CD4-positive, alpha-beta T cell (primary cell): ENCODE measurements at regions not wholly inside any gene's neighbourhood (a gene's known extent, or its start where the extent isn't known, plus 50 kb on each side); places are given as distances from the start of the nearest gene placed in this dataset.

ENCODE experiments used
- ATAC-seq: fragments of 200-7000 bp; cut with Tn5 transposase; one replicate; pipeline ENCODE4 v1.10.0; 2022; ENCODE audit warnings: mild to moderate bottlenecking; ENCODE audit not compliant: poor library complexity
- CTCF ChIA-PET: fragments of 350-600 bp; sonication (Branson Sonifier 250); formaldehyde crosslinking; loops from one replicate; lab custom pipeline; 2021; ENCODE audit warnings: antibody characterized with exemption, inconsistent platforms; lab: Charles Lee
- POLR2A ChIA-PET: fragments of 350-600 bp; sonication (Branson Sonifier 250); formaldehyde crosslinking; loops from one replicate; lab custom pipeline; 2021; ENCODE audit warnings: antibody characterized with exemption, inconsistent platforms; lab: Charles Lee
- DNase-seq, 14 experiments: peaks; one replicate each; pipeline ENCODE4 v3.0.0-alpha.2; 2013 to 2020; ENCODE audit warnings: mixed read lengths in 2 of 14
- H3K27ac ChIP-seq, 2 donors: one replicate each; pipeline versions ENCODE4 v1.5.1 to v1.7.0; 2013; ENCODE audit warnings: low read length in 2 of 2, low read depth in 1 of 2, mild to moderate bottlenecking in 1 of 2
- H3K27me3 ChIP-seq, 2 experiments: 1 replicate in 1 of 2; 2 replicates in 1 of 2; pipeline versions ENCODE4 v1.6.1 to v1.7.0; 2013; ENCODE audit warnings: low read length in 2 of 2, control low read depth in 1 of 2, mild to moderate bottlenecking in 1 of 2, moderate library complexity in 1 of 2; ENCODE audit not compliant: insufficient read depth in 2 of 2, control insufficient read depth in 1 of 2
- H3K36me3 ChIP-seq: one replicate; pipeline ENCODE4 v1.6.1; 2013; ENCODE audit warnings: low read length, control low read depth; ENCODE audit not compliant: insufficient read depth
- H3K4me1 ChIP-seq: one replicate; pipeline ENCODE4 v1.6.1; 2013; ENCODE audit warnings: low read length, control low read depth; ENCODE audit not compliant: insufficient read depth
- H3K4me3 ChIP-seq: one replicate; pipeline ENCODE4 v1.5.1; 2013; ENCODE audit warnings: mild to moderate bottlenecking, low read length, moderate library complexity
- H3K9me3 ChIP-seq, 2 experiments: 1 replicate in 1 of 2; 2 replicates in 1 of 2; pipeline versions ENCODE4 v1.6.1 to v1.7.0; 2013; ENCODE audit warnings: low read length in 2 of 2, mild to moderate bottlenecking in 2 of 2, control low read depth in 1 of 2, moderate library complexity in 1 of 2; ENCODE audit not compliant: control insufficient read depth in 1 of 2, insufficient read depth in 1 of 2
- H3K27ac Mint-ChIP-seq: one replicate; pipeline ENCODE4 v1.8.0; 2020; ENCODE audit warnings: mixed read lengths
- H3K27me3 Mint-ChIP-seq: one replicate; pipeline ENCODE4 v1.8.0; 2021; ENCODE audit warnings: mixed read lengths
- H3K36me3 Mint-ChIP-seq: one replicate; pipeline ENCODE4 v1.8.0; 2021; ENCODE audit warnings: low read depth, mixed read lengths
- H3K4me1 Mint-ChIP-seq: one replicate; pipeline ENCODE4 v1.8.0; 2021; ENCODE audit warnings: low read depth, mixed read lengths
- H3K4me3 Mint-ChIP-seq: one replicate; pipeline ENCODE4 v1.8.0; 2020; ENCODE audit warnings: mild to moderate bottlenecking, mixed read lengths
- H3K9me3 Mint-ChIP-seq: one replicate; pipeline ENCODE4 v1.8.0; 2020; ENCODE audit warnings: mixed read lengths
- intact Hi-C, 2 experiments: fragments of 100-400 bp; cut with DNase I in 1 of 2; cut with micrococcal nuclease in 1 of 2; formaldehyde crosslinking; loops; one replicate each; pipeline versions ENCODE4 v1.15.1 to v1.9.0; 2023 to 2025; cut with DNase I, micrococcal nuclease
- TF ChIP-seq, protein P1 (sequence below): fragments of 200-600 bp; IDR thresholded peaks from one replicate; pipeline ENCODE4 v1.8.0; 2022; ENCODE audit warnings: antibody characterized with exemption, mild to moderate bottlenecking

DNA sequence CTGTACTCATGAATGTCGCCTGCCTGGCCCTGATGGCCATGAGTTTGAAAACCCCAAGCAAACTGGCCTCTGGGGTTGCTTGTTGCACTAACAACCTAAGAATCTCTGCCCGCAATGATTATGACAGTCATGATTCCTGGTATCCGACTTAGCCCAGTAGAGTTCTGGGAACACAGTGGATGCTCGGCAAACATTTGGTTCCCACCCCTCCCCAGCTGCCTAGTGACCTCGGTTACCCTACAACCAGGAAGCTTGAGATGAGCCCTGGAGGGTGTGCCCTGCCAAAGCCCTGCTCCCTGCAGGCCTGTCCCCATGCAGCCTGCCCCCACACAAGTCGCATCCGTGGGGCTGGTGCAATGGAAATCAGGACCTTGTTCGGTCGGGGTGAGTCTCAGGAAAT, 76.0 kb upstream of the ZBTB40 start:
- Mint-ChIP-seq H3K4me3 (no peak overlapping the region), H3K27ac (no peak overlapping the region), H3K4me1 (no peaks in the 10 kb centered on the region), H3K36me3 (no peaks in the 10 kb centered on the region), H3K9me3 (no peaks in the 10 kb centered on the region), H3K27me3 (peaks cover 9% of the 10 kb centered on the region)
- ATAC-seq (no peak), DNase-seq (no peak)
- ChIA-PET CTCF (interaction anchor here (1.1 kb wide), 1 partner anchor 12 kb away, joined by 3 read pairs; no protein-coding TSS in a partner anchor), POLR2A (no interaction called here)
- TF ChIP-seq, protein P1, sequence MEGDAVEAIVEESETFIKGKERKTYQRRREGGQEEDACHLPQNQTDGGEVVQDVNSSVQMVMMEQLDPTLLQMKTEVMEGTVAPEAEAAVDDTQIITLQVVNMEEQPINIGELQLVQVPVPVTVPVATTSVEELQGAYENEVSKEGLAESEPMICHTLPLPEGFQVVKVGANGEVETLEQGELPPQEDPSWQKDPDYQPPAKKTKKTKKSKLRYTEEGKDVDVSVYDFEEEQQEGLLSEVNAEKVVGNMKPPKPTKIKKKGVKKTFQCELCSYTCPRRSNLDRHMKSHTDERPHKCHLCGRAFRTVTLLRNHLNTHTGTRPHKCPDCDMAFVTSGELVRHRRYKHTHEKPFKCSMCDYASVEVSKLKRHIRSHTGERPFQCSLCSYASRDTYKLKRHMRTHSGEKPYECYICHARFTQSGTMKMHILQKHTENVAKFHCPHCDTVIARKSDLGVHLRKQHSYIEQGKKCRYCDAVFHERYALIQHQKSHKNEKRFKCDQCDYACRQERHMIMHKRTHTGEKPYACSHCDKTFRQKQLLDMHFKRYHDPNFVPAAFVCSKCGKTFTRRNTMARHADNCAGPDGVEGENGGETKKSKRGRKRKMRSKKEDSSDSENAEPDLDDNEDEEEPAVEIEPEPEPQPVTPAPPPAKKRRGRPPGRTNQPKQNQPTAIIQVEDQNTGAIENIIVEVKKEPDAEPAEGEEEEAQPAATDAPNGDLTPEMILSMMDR, result no peak
- Histone ChIP-seq H3K36me3 (no peaks in the 10 kb centered on the region), H3K27me3 (peaks cover 0 to 7% of the 10 kb centered on the region in 2 experiments), H3K4me1 (no peaks in the 10 kb centered on the region), H3K9me3 (peaks cover 0 to 4% of the 10 kb centered on the region in 2 experiments), H3K27ac (no peak overlapping the region), H3K4me3 (no peak overlapping the region)
- intact Hi-C loops, result no loop called here

DNA sequence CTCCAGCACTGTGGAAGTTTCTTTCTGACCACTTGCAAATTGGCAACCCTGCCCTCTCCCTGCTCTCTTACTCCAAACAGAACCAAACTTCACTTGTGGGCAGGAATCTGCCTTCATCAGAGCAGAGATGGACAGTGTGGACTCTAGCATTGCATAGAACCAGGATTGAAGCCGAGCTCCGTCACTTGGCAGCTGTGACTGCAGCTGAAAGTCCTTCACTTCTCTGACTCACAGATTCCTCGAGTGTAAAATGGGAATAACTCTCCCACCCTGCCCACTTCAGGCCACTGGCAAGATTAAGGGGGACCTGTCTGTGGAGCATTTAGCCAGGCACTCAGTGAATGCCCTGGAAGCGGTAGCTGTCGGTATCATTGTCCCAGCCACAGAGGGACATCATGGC, 75.7 kb upstream of the ZBTB40 start:
- H3K9me3 ChIP-seq, result peaks cover 0 to 4% of the 10 kb centered on the region in 2 experiments
- intact Hi-C loops, result no loop called here
- TF ChIP-seq, protein P1, result no peak
- Mint-ChIP-seq H3K27me3 (peaks cover 7% of the 10 kb centered on the region), H3K9me3 (no peaks in the 10 kb centered on the region), H3K4me3 (no peak overlapping the region), H3K4me1 (no peaks in the 10 kb centered on the region), H3K27ac (no peak overlapping the region), H3K36me3 (no peaks in the 10 kb centered on the region)
- peaks cover 2 to 7% of the 10 kb centered on the region in 2 experiments for H3K27me3 ChIP-seq
- no peaks in the 10 kb centered on the region for H3K4me1 ChIP-seq
- no peak overlapping the region for H3K27ac ChIP-seq
- H3K4me3 ChIP-seq, result no peak overlapping the region
- ChIA-PET CTCF (interaction anchor here (1.1 kb wide), 1 partner anchor 12 kb away, joined by 3 read pairs; no protein-coding TSS in a partner anchor), POLR2A (no interaction called here)
- no peak for ATAC-seq
- H3K36me3 ChIP-seq, result no peaks in the 10 kb centered on the region
- no peak for DNase-seq

DNA sequence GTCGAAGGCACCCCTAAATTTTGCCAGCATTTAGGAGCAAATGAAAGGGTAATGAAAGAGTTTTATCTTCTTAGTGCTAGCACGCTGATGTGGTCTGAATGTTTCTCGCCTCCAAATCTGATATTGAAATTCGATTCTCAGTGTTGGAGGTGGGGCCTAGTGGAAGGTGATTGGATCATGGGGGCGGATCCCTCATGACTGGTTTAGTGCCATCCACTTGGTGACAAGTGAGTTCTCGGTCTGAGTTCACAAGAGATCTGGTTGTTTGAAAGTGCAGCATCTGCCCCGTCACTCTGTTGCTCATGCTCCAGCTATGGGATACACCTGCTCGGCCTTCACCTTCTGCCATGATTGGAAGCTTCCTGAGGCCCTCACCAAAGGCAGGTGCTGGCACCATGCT, 75.1 kb upstream of the ZBTB40 start:
- ChIA-PET POLR2A (no interaction called here), CTCF (interaction anchor here (1.1 kb wide), 1 partner anchor 11 kb away, joined by 3 read pairs; no protein-coding TSS in a partner anchor)
- H3K4me3 Mint-ChIP-seq, result no peak overlapping the region
- intact Hi-C loops, result no loop called here
- Histone ChIP-seq H3K27ac (no peak overlapping the region), H3K27me3 (peaks cover 2 to 7% of the 10 kb centered on the region in 2 experiments), H3K4me3 (no peak overlapping the region), H3K9me3 (peaks cover 0 to 4% of the 10 kb centered on the region in 2 experiments), H3K36me3 (no peaks in the 10 kb centered on the region), H3K4me1 (no peaks in the 10 kb centered on the region)
- peaks cover 4% of the 10 kb centered on the region for H3K27me3 Mint-ChIP-seq
- H3K9me3 Mint-ChIP-seq, result no peaks in the 10 kb centered on the region
- TF ChIP-seq, protein P1, result no peak
- ATAC-seq, result no peak
- no peaks in the 10 kb centered on the region for H3K4me1 Mint-ChIP-seq
- H3K36me3 Mint-ChIP-seq, result no peaks in the 10 kb centered on the region
- no peak overlapping the region for H3K27ac Mint-ChIP-seq
- DNase-seq, result no peak
